ENCODE measurements at regions not wholly inside any gene's neighbourhood (a gene's known extent, or its start where the extent isn't known, plus 50 kb on each side); places are given as distances from the start of the nearest gene placed in this dataset.

GRCh38 chr7:26487780-26488515 is 196.3 kb downstream of the SNX10 start:
- TF ChIP-seq POLR2A (IDR thresholded peaks at IDR 0.05) (no peak), CTCF (IDR thresholded peaks at IDR 0.05) (no peak)

Data from prostate gland (tissue), 2 donors.